Upper lobe of right lung (tissue), 1 donor: ENCODE measurements at regions not wholly inside any gene's neighbourhood (a gene's known extent, or its start where the extent isn't known, plus 50 kb on each side); places are given as distances from the start of the nearest gene placed in this dataset.

Source experiments
- ATAC-seq: fragments of 200-7000 bp; cut with Tn5 transposase; one replicate; pipeline ENCODE4 v1.9.1; 2020; ENCODE audit warnings: mild to moderate bottlenecking, moderate library complexity
- DNase-seq: peaks from one replicate; pipeline ENCODE4 v3.0.0-alpha.2; 2020
- H3K27ac ChIP-seq: fragments of 200-600 bp; one replicate; pipeline ENCODE4 v1.8.0; 2022
- H3K27me3 ChIP-seq: fragments of 200-600 bp; one replicate; pipeline ENCODE4 v1.8.0; 2022; ENCODE audit warnings: mild to moderate bottlenecking
- H3K36me3 ChIP-seq: fragments of 200-600 bp; one replicate; pipeline ENCODE4 v1.8.0; 2022
- H3K4me1 ChIP-seq: fragments of 200-600 bp; one replicate; pipeline ENCODE4 v1.8.0; 2022
- H3K4me3 ChIP-seq: fragments of 200-600 bp; one replicate; pipeline ENCODE4 v1.8.0; 2022; ENCODE audit warnings: mild to moderate bottlenecking
- H3K9me3 ChIP-seq: fragments of 200-600 bp; one replicate; pipeline ENCODE4 v1.8.0; 2022
- CTCF ChIP-seq: fragments of 200-600 bp; IDR thresholded peaks from one replicate; pipeline ENCODE4 v1.8.0; 2022; ENCODE audit warnings: antibody characterized with exemption
- intact Hi-C: fragments of 100-400 bp; cut with DNase I; formaldehyde crosslinking; loops from one replicate; pipeline ENCODE4 v1.11.0; 2022
- donor health status: DM: no; HTN: yes; CAD: no; lungs with severe emphysema.

- H3K9me3 ChIP-seq = no peaks in the 10 kb centered on the region
- no peaks in the 10 kb centered on the region for H3K4me1 ChIP-seq
- intact Hi-C loops = no loop called here
- H3K27ac ChIP-seq = no peak overlapping the region
- no peak overlapping the region for H3K4me3 ChIP-seq
- no peaks in the 10 kb centered on the region for H3K36me3 ChIP-seq
- no peak for ATAC-seq
- TF ChIP-seq CTCF = no peak
- DNase-seq = no peak
- H3K27me3 ChIP-seq = no peaks in the 10 kb centered on the region
These were observed 141.5 kb downstream of the TBC1D30 start for GRCh38 chr12:64965920-64966319.

GRCh38 chr12:64968989-64969819, 144.8 kb downstream of the TBC1D30 start:
- no peak for TF ChIP-seq CTCF
- Histone ChIP-seq H3K27ac (no peak overlapping the region), H3K4me1 (no peaks in the 10 kb centered on the region), H3K36me3 (no peaks in the 10 kb centered on the region), H3K9me3 (no peaks in the 10 kb centered on the region), H3K4me3 (no peak overlapping the region), H3K27me3 (no peaks in the 10 kb centered on the region)
- intact Hi-C loops = no loop called here
- ATAC-seq (no peak), DNase-seq (no peak)

- Histone ChIP-seq H3K36me3 (no peaks in the 10 kb centered on the region), H3K27ac (no peak overlapping the region), H3K4me3 (no peak overlapping the region), H3K9me3 (no peaks in the 10 kb centered on the region), H3K27me3 (no peaks in the 10 kb centered on the region), H3K4me1 (no peaks in the 10 kb centered on the region)
- intact Hi-C loops = no loop called here
- TF ChIP-seq CTCF = no peak
- DNase-seq = no peak
- no peak for ATAC-seq
These were observed 145.0 kb downstream of the WIF1 start for GRCh38 chr12:64976131-64976530.

GRCh38 chr12:64983771-64984278, 137.3 kb downstream of the WIF1 start:
- TF ChIP-seq CTCF = no peak
- Histone ChIP-seq H3K9me3 (no peaks in the 10 kb centered on the region), H3K36me3 (no peaks in the 10 kb centered on the region), H3K27ac (no peak overlapping the region), H3K4me1 (no peaks in the 10 kb centered on the region), H3K27me3 (no peaks in the 10 kb centered on the region), H3K4me3 (no peak overlapping the region)
- intact Hi-C loops = no loop called here
- ATAC-seq (no peak), DNase-seq (no peak)

GRCh38 chr12:64991121-64991611, 129.9 kb downstream of the WIF1 start:
- Histone ChIP-seq H3K9me3 (no peaks in the 10 kb centered on the region), H3K27ac (no peak overlapping the region), H3K4me1 (no peaks in the 10 kb centered on the region), H3K4me3 (no peak overlapping the region), H3K36me3 (no peaks in the 10 kb centered on the region), H3K27me3 (no peaks in the 10 kb centered on the region)
- DNase-seq = no peak
- intact Hi-C loops = no loop called here
- no peak for TF ChIP-seq CTCF
- no peak for ATAC-seq
